GM18873 (cell line): ENCODE measurements at regions not wholly inside any gene's neighbourhood (a gene's known extent, or its start where the extent isn't known, plus 50 kb on each side); places are given as distances from the start of the nearest gene placed in this dataset.

Experiments used
- ATAC-seq: cut with Tn5 transposase; IDR thresholded peaks from one replicate; pipeline ENCODE4 v1.9.1; 2021; ENCODE audit warnings: mild to moderate bottlenecking, moderate library complexity, moderate number of reproducible peaks; ENCODE audit not compliant: unreplicated experiment, low FRiP score

- ATAC-seq = no peak
These were observed 51.0 kb upstream of the L3MBTL3 start for GRCh38 chr6:129967427-129967826.

GRCh38 chr6:129966125-129966524 is 52.3 kb upstream of the L3MBTL3 start:
- no peak for ATAC-seq

GRCh38 chr6:129965096-129965495 is 53.3 kb upstream of the L3MBTL3 start:
- ATAC-seq = no peak

GRCh38 chr6:129959358-129959930 is 58.9 kb upstream of the L3MBTL3 start:
- no peak for ATAC-seq

- no peak for ATAC-seq
These were observed 60.2 kb upstream of the L3MBTL3 start for GRCh38 chr6:129957941-129958898.

- no peak for ATAC-seq
These were observed 62.8 kb upstream of the L3MBTL3 start for GRCh38 chr6:129955584-129955983.

GRCh38 chr6:129954749-129955431 is 63.5 kb upstream of the L3MBTL3 start:
- ATAC-seq = no peak

- ATAC-seq = no peak
These were observed 70.6 kb upstream of the L3MBTL3 start for GRCh38 chr6:129947797-129948196.

GRCh38 chr6:129946439-129947140 is 71.8 kb upstream of the L3MBTL3 start:
- ATAC-seq = no peak

GRCh38 chr6:129943637-129944271 is 74.6 kb upstream of the L3MBTL3 start:
- ATAC-seq = no peak

GRCh38 chr6:129940454-129941195 is 77.8 kb upstream of the L3MBTL3 start:
- ATAC-seq = no peak

GRCh38 chr6:129938249-129939020 is 77.3 kb upstream of the TMEM244 start:
- no peak for ATAC-seq

GRCh38 chr6:129936329-129937165 is 75.4 kb upstream of the TMEM244 start:
- peak; percentile 65 for ATAC-seq

GRCh38 chr6:129932321-129932720 is 71.2 kb upstream of the TMEM244 start:
- ATAC-seq = no peak

- ATAC-seq = no peak
These were observed 68.3 kb upstream of the TMEM244 start for GRCh38 chr6:129929433-129929832.

- no peak for ATAC-seq
These were observed 62.6 kb upstream of the TMEM244 start for GRCh38 chr6:129923530-129924250.

- ATAC-seq = no peak
These were observed 60.2 kb upstream of the TMEM244 start for GRCh38 chr6:129921169-129921817.
